GM12873 (cell line): ENCODE measurements at regions not wholly inside any gene's neighbourhood (a gene's known extent, or its start where the extent isn't known, plus 50 kb on each side); places are given as distances from the start of the nearest gene placed in this dataset.

Experiments used
- TF ChIP-seq, protein P1 (sequence below): IDR thresholded peaks from 2 replicates; pipeline ENCODE4 v1.5.1; 2012; ENCODE audit warnings: low read depth, mild to moderate bottlenecking, moderate library complexity, low read length, control low read depth; ENCODE audit not compliant: insufficient read depth; ENCODE audit errors: missing control alignments

DNA sequence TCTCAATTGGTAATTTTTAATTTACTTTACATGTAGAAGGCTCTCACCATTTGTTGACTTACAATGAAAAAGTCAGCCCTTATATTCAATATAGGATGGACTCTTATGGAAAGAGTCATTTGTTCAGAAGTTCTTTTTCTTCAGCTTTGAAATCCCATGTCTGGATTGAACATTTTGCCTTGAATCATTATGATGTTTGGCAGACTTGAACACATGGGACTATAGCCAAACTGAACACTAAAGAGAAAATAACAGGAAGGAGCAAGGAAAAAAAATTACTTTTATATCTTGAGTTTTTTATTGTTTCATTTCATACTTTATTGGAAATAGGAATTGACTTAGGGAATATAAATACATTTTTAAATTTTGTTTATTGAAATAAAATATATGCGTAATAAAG is 1503.0 kb downstream of the EFNA5 start:
- TF ChIP-seq, protein P1, sequence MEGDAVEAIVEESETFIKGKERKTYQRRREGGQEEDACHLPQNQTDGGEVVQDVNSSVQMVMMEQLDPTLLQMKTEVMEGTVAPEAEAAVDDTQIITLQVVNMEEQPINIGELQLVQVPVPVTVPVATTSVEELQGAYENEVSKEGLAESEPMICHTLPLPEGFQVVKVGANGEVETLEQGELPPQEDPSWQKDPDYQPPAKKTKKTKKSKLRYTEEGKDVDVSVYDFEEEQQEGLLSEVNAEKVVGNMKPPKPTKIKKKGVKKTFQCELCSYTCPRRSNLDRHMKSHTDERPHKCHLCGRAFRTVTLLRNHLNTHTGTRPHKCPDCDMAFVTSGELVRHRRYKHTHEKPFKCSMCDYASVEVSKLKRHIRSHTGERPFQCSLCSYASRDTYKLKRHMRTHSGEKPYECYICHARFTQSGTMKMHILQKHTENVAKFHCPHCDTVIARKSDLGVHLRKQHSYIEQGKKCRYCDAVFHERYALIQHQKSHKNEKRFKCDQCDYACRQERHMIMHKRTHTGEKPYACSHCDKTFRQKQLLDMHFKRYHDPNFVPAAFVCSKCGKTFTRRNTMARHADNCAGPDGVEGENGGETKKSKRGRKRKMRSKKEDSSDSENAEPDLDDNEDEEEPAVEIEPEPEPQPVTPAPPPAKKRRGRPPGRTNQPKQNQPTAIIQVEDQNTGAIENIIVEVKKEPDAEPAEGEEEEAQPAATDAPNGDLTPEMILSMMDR, result no peak

DNA sequence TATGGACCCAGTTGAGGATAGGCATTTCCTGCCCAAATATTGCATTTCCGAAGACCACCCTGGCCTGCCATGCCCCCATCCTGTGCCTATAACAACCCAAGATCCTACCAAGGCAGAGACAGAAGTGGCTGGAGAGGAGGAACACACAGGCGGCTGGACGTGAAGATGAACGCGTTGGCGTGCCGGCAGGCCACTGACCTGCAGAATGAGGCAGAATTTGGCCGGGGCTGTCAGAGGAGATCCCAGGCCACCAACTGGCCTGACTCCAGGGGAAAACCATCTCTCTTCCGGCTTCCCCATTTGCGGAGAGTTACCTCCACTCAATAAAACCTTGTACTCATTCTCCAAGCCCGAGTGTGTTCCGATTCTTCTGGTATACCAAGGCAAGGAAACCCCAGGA is 1507.5 kb downstream of the EFNA5 start:
- TF ChIP-seq, protein P1, result no peak

DNA sequence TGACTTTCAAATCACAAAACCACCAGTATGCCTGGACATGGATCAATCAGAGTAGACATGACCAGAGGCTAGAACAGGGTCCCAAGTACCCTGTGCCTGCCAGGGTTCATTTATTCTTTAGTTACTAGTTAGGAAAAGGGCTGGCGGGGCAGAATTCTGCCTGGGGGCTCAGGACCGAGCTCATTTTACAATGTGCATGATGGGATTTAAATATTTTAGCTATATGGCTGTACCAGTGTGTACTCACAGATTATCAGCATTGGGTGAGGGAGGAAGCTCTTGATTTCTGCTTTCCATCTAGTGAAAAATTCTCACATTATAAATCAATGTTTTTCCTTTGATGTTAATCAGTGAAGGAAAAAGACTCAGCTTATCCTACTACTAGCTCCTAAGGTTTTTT is 1511.1 kb downstream of the EFNA5 start:
- TF ChIP-seq, protein P1, result no peak

DNA sequence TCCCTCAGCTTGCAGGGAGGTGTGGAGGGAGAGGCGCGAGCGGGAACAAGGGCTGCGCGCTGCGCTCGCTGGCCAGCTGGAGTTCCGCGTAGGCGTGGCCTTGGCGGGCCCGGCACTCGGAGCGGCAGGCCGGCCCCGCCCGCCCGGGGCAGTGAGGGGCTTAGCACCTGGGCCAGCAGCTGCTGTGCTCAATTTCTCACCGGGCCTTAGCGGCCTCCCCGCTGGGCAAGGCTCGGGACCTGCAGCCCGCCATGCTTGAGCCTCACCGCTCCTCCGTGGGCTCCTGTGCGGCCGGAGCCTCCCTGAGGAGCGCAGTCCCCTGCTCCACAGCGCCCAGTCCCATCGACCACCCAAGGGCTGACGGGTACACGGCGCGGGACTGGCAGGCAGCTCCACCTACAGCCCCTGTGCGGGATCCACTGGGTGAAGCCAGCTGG is 1516.4 kb downstream of the EFNA5 start:
- TF ChIP-seq, protein P1, result no peak

DNA sequence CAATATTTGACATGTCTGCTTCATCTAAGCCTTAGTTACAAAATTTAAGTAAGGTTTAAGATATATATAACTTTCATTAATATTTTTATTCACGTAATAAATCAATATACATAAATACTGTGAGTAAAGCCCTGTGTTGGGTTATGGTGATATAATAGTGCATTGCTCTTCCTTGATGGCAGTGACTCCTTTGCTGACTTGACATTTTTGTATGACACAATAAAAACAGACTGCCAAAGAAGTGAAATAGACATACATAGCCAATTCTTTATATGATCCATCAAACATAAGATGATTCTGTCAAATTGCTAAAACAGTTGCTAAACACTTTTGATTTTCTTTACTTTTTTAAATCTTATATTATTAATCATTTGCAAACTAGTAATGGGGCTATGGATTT is 1518.2 kb downstream of the EFNA5 start:
- TF ChIP-seq, protein P1, result no peak

DNA sequence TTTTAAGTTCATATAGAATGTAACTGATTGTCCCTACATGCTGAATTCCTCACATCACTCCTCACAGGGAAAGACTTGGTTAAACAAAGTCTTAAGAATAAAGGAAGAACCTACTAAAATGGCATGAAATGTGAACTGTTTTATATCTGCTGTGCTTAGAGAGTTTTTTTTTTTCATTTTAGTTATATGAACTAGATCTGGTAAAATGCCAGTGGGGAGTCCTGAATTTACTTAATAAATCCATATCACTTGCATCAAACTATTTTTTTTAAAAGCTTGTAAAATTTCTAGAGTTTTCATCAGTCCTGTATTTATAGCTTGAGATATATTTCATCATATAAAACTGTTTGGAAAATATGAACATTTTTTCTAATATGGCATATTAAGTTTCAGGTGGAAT is 1528.6 kb downstream of the EFNA5 start:
- TF ChIP-seq, protein P1, result no peak

DNA sequence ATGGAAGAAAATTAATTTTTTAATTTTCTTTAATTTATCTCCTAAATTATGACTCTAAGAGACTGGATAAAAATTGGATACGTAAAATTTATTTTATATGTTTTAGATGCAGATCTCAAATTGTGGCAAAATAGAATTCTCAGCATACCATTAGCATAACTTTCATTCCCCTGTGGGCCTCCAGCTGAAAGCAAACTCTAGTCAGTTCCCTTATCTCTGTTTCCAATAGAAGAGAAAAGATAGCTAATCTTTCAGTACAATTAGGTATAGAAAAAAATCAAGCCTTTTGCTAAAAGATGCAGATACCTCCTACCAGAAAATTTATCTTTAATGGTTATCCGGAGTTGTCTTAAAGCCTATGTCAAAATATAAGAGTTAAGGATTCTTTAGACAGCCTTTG is 1530.6 kb downstream of the EFNA5 start:
- TF ChIP-seq, protein P1, result no peak
